HG03280 (cell line): ENCODE measurements at regions not wholly inside any gene's neighbourhood (a gene's known extent, or its start where the extent isn't known, plus 50 kb on each side); places are given as distances from the start of the nearest gene placed in this dataset.

Source experiments
- ATAC-seq: cut with Tn5 transposase; IDR thresholded peaks from one replicate; pipeline ENCODE4 v1.9.1; 2021; ENCODE audit warnings: mild to moderate bottlenecking, moderate library complexity; ENCODE audit not compliant: unreplicated experiment

- ATAC-seq: no peak
These were observed 172.3 kb upstream of the EEA1 start for GRCh38 chr12:93101367-93101766.

GRCh38 chr12:93102312-93102711 lies 173.2 kb upstream of the EEA1 start:
- ATAC-seq: no peak

- ATAC-seq: no peak
These were observed 173.6 kb upstream of the EEA1 start for GRCh38 chr12:93102744-93103143.

GRCh38 chr12:93103154-93103553 lies 174.1 kb upstream of the EEA1 start:
- no peak for ATAC-seq

GRCh38 chr12:93104535-93104934 lies 175.4 kb upstream of the EEA1 start:
- no peak for ATAC-seq

GRCh38 chr12:93106910-93107309 lies 177.8 kb upstream of the EEA1 start:
- ATAC-seq: no peak

GRCh38 chr12:93107514-93108312 lies 178.6 kb upstream of the EEA1 start:
- ATAC-seq: no peak

- ATAC-seq: no peak
These were observed 179.9 kb upstream of the EEA1 start for GRCh38 chr12:93108985-93109384.

GRCh38 chr12:93109551-93110203 lies 180.6 kb upstream of the EEA1 start:
- ATAC-seq: no peak

GRCh38 chr12:93111773-93112172 lies 182.7 kb upstream of the EEA1 start:
- ATAC-seq: no peak

GRCh38 chr12:93113317-93114006 lies 184.4 kb upstream of the EEA1 start:
- no peak for ATAC-seq

GRCh38 chr12:93115198-93115601 lies 186.1 kb upstream of the EEA1 start:
- ATAC-seq: no peak

GRCh38 chr12:93115646-93116045 lies 186.6 kb upstream of the EEA1 start:
- no peak for ATAC-seq

GRCh38 chr12:93116632-93117031 lies 187.5 kb upstream of the EEA1 start:
- no peak for ATAC-seq

GRCh38 chr12:93121729-93122488 lies 192.8 kb upstream of the EEA1 start:
- ATAC-seq: no peak

- no peak for ATAC-seq
These were observed 193.5 kb upstream of the EEA1 start for GRCh38 chr12:93122569-93123091.

- ATAC-seq: no peak
These were observed 196.0 kb upstream of the EEA1 start for GRCh38 chr12:93125126-93125525.

GRCh38 chr12:93126069-93126474 lies 197.0 kb upstream of the EEA1 start:
- ATAC-seq: no peak

- ATAC-seq: no peak
These were observed 198.0 kb upstream of the EEA1 start for GRCh38 chr12:93127107-93127560.

- no peak for ATAC-seq
These were observed 198.7 kb upstream of the EEA1 start for GRCh38 chr12:93127582-93128331.
